PC-9 (cell line): ENCODE measurements at regions not wholly inside any gene's neighbourhood (a gene's known extent, or its start where the extent isn't known, plus 50 kb on each side); places are given as distances from the start of the nearest gene placed in this dataset.

Experiments
- BruUV-seq: library from RNA; stranded (reverse); fragments of 400-500 nt; replicated peaks from 2 replicates; lab custom pipeline; 2021; lab: Mats Ljungman, UMichigan
- CTCF ChIA-PET: fragments of 300-600 bp; sonication (Branson Sonifier 250); formaldehyde crosslinking; loops from one replicate; lab custom pipeline; 2022; ENCODE audit warnings: antibody characterized with exemption; lab: Charles Lee
- POLR2A ChIA-PET: fragments of 300-600 bp; sonication (Branson Sonifier 250); formaldehyde crosslinking; loops from one replicate; lab custom pipeline; 2022; ENCODE audit warnings: antibody characterized with exemption; ENCODE audit not compliant: unreplicated experiment; lab: Charles Lee
- DNase-seq, 2 experiments: peaks; one replicate each; pipeline versions ENCODE4 v3.0.0 to v3.0.0-alpha.2; 2015 to 2022; ENCODE audit warnings: mixed read lengths in 1 of 2
- H2AFZ ChIP-seq: fragments of 200-600 bp; sonication (generic); 2 replicates; pipeline ENCODE4 v1.8.1; 2017; ENCODE audit warnings: antibody characterized with exemption
- H3F3A ChIP-seq: fragments of 200-600 bp; sonication (generic); 2 replicates; pipeline ENCODE4 v1.8.1; 2017; ENCODE audit warnings: antibody characterized with exemption, mild to moderate bottlenecking, low read depth; ENCODE audit not compliant: insufficient read depth
- H3K27ac ChIP-seq: fragments of 200-600 bp; sonication (generic); 2 replicates; pipeline ENCODE4 v1.6.1; 2016; ENCODE audit warnings: mixed run types
- H3K27me3 ChIP-seq: fragments of 200-600 bp; sonication (generic); 2 replicates; pipeline ENCODE4 v1.6.1; 2016; ENCODE audit warnings: low read depth, mixed run types; ENCODE audit not compliant: insufficient read depth
- H3K36me3 ChIP-seq: fragments of 200-600 bp; sonication (generic); 2 replicates; pipeline ENCODE4 v1.6.1; 2016; ENCODE audit warnings: low read depth, mixed run types
- H3K4me1 ChIP-seq: fragments of 200-600 bp; sonication (generic); replicated peaks from 2 replicates; pipeline ENCODE4 v1.6.1; 2016; ENCODE audit warnings: mixed run types; ENCODE audit not compliant: insufficient read depth
- H3K4me2 ChIP-seq: fragments of 200-600 bp; sonication (generic); 2 replicates; pipeline ENCODE4 v1.6.1; 2017; ENCODE audit warnings: mixed run types
- H3K4me3 ChIP-seq: fragments of 200-600 bp; sonication (generic); 2 replicates; pipeline ENCODE4 v1.6.1; 2016; ENCODE audit warnings: mixed run types
- H3K79me2 ChIP-seq: fragments of 200-600 bp; sonication (generic); 2 replicates; pipeline ENCODE4 v1.6.1; 2017; ENCODE audit warnings: low read depth, mixed run types
- H3K9me2 ChIP-seq: fragments of 200-600 bp; sonication (generic); 2 replicates; pipeline ENCODE4 v1.8.1; 2017; ENCODE audit warnings: mild to moderate bottlenecking; ENCODE audit not compliant: insufficient read depth
- H3K9me3 ChIP-seq: fragments of 200-600 bp; sonication (generic); 2 replicates; pipeline ENCODE4 v1.8.1; 2016; ENCODE audit warnings: low read depth; ENCODE audit not compliant: insufficient read depth
- H4K20me1 ChIP-seq: fragments of 200-600 bp; sonication (generic); 2 replicates; pipeline ENCODE4 v1.8.1; 2017; ENCODE audit not compliant: insufficient read depth
- EZH2 ChIP-seq: fragments of 200-600 bp; sonication (generic); IDR thresholded peaks from 2 replicates; pipeline ENCODE4 v1.8.0; 2017; ENCODE audit warnings: antibody characterized with exemption, low read depth
- intact Hi-C: fragments of 100-400 bp; cut with micrococcal nuclease; formaldehyde crosslinking; loops from one replicate; pipeline ENCODE4 v1.10.0; 2022; ENCODE audit not compliant: unreplicated experiment
- TF ChIP-seq, protein P1 (sequence below): fragments of 200-600 bp; sonication (generic); conservative IDR thresholded peaks from 2 replicates; pipeline ENCODE4 v1.6.1; 2017; ENCODE audit warnings: mixed run types, antibody characterized with exemption, mild to moderate bottlenecking, moderate library complexity

DNA sequence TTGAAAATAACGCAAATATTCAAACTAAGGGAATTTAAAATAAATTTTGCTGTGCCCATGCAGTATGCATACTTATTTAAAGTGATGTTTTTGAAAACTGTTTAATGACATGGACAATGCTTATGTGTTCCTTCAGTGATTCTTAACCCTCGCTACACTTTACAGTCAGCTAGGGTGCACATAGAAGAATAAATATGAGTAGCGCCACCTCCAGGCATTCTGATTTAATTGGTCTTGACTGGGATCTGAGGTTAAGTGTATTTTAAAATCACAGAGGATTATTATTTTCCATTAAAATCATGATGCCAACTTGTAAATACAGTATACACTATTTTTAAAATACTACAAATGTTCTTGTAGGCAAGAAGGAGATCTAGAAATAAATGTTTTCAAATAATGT, 373.5 kb upstream of the ADGRL4 start:
- no peak overlapping the region for H2AFZ ChIP-seq
- H3K79me2 ChIP-seq = no peaks in the 10 kb centered on the region
- H3F3A ChIP-seq = no peaks in the 10 kb centered on the region
- no peaks in the 10 kb centered on the region for H3K36me3 ChIP-seq
- no peaks in the 10 kb centered on the region for H4K20me1 ChIP-seq
- no peak overlapping the region for H3K27ac ChIP-seq
- DNase-seq = no peak
- ChIA-PET CTCF (no interaction called here), POLR2A (no interaction called here)
- H3K4me2 ChIP-seq = no peak overlapping the region
- intact Hi-C loops = no loop called here
- TF ChIP-seq EZH2 = no peak
- TF ChIP-seq, protein P1, sequence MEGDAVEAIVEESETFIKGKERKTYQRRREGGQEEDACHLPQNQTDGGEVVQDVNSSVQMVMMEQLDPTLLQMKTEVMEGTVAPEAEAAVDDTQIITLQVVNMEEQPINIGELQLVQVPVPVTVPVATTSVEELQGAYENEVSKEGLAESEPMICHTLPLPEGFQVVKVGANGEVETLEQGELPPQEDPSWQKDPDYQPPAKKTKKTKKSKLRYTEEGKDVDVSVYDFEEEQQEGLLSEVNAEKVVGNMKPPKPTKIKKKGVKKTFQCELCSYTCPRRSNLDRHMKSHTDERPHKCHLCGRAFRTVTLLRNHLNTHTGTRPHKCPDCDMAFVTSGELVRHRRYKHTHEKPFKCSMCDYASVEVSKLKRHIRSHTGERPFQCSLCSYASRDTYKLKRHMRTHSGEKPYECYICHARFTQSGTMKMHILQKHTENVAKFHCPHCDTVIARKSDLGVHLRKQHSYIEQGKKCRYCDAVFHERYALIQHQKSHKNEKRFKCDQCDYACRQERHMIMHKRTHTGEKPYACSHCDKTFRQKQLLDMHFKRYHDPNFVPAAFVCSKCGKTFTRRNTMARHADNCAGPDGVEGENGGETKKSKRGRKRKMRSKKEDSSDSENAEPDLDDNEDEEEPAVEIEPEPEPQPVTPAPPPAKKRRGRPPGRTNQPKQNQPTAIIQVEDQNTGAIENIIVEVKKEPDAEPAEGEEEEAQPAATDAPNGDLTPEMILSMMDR = no peak
- no peaks in the 10 kb centered on the region for H3K9me2 ChIP-seq
- no peak overlapping the region for H3K4me3 ChIP-seq
- no peaks in the 10 kb centered on the region for H3K9me3 ChIP-seq
- no TSS peak for BruUV-seq
- no peaks in the 10 kb centered on the region for H3K27me3 ChIP-seq
- H3K4me1 ChIP-seq = no peaks in the 10 kb centered on the region

DNA sequence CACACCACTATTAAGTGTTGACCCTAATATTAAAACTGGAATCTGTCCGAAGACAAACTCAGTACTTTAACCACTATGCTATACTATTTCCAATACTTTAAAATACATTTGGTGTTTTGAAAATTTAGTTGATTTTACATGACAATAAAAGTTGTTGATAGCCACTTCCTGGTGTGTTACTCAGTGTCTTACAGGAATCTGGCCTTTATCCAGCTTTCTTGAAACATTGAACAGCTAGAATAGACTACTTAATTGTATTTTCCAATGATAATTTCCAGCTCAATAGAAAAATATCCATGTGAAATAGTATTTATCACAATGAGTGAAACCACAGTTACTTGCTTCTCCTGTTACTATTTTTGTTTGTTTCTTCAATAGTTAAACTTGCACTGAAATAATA, 369.6 kb upstream of the ADGRL4 start:
- intact Hi-C loops = no loop called here
- DNase-seq = no peak
- H3K36me3 ChIP-seq = no peaks in the 10 kb centered on the region
- H2AFZ ChIP-seq = no peak overlapping the region
- no TSS peak for BruUV-seq
- no peaks in the 10 kb centered on the region for H3F3A ChIP-seq
- no peaks in the 10 kb centered on the region for H3K27me3 ChIP-seq
- no peak overlapping the region for H3K4me2 ChIP-seq
- 0 out of 2 replicates have a peak, but pooled peaks cover 5% of the 10 kb centered on the region for H3K9me2 ChIP-seq
- CTCF ChIA-PET = no interaction called here
- H3K4me1 ChIP-seq = no peaks in the 10 kb centered on the region
- H3K27ac ChIP-seq = no peak overlapping the region
- no peaks in the 10 kb centered on the region for H3K9me3 ChIP-seq
- H4K20me1 ChIP-seq = no peaks in the 10 kb centered on the region
- no peak overlapping the region for H3K4me3 ChIP-seq
- POLR2A ChIA-PET = no interaction called here
- TF ChIP-seq, protein P1 = no peak
- TF ChIP-seq EZH2 = no peak
- no peaks in the 10 kb centered on the region for H3K79me2 ChIP-seq

DNA sequence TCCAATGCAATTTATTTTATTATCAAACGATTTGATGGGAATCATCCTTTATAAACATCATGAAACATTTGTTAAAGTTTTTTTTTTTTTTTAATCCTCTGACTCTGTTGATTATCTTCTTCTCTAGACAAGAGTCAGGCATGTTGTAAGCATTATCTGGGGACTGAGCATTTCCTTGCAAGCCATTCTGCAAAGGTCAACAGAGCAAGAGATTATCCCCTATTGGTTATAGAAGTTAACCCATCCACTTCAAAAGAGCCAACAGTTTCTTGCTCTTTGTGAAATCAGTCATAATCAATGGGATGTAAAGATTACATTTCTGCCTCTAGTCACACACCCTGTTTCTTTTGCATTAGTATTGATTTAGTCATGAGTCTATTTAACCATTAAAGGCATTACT, 368.8 kb upstream of the ADGRL4 start:
- Histone ChIP-seq H3K36me3 (no peaks in the 10 kb centered on the region), H3K27ac (no peak overlapping the region), H3K4me3 (no peak overlapping the region), H3K4me2 (no peak overlapping the region), H3K27me3 (no peaks in the 10 kb centered on the region), H3K9me3 (no peaks in the 10 kb centered on the region), H2AFZ (no peak overlapping the region), H3K9me2 (0 out of 2 replicates have a peak, but pooled peaks cover 5% of the 10 kb centered on the region), H3K4me1 (no peaks in the 10 kb centered on the region), H4K20me1 (no peaks in the 10 kb centered on the region), H3K79me2 (no peaks in the 10 kb centered on the region), H3F3A (no peaks in the 10 kb centered on the region)
- intact Hi-C loops = no loop called here
- TF ChIP-seq, protein P1 = no peak
- no peak for TF ChIP-seq EZH2
- no peak for DNase-seq
- ChIA-PET POLR2A (no interaction called here), CTCF (no interaction called here)
- BruUV-seq = no TSS peak
